Smooth muscle cell (in vitro differentiated cells): ENCODE measurements at regions not wholly inside any gene's neighbourhood (a gene's known extent, or its start where the extent isn't known, plus 50 kb on each side); places are given as distances from the start of the nearest gene placed in this dataset.
"Not testable (repeated sequence)": the region's sequence is repeated elsewhere in the genome, so short reads cannot be mapped to it uniquely, and the experiment has no call there.

Experiments
- DNase-seq: peaks from one replicate; lab custom pipeline; 2025; ENCODE audit not compliant: unreplicated experiment; lab: John Stamatoyannopoulos, UW
- H2AFZ ChIP-seq: fragments of 200-600 bp; sonication (generic); 2 replicates; pipeline ENCODE4 v1.6.0; 2016; ENCODE audit warnings: antibody characterized with exemption, low read depth, mild to moderate bottlenecking
- H3F3A ChIP-seq: fragments of 200-600 bp; sonication (generic); 2 replicates; pipeline ENCODE4 v1.6.0; 2017; ENCODE audit warnings: antibody characterized with exemption, low read depth
- H3K27ac ChIP-seq: fragments of 200-600 bp; sonication (generic); 2 replicates; pipeline ENCODE4 v1.5.1; 2016; ENCODE audit warnings: low read depth, mild to moderate bottlenecking
- H3K27me3 ChIP-seq: fragments of 200-600 bp; sonication (generic); 2 replicates; pipeline ENCODE4 v1.6.1; 2016; ENCODE audit warnings: low read depth, mild to moderate bottlenecking
- H3K36me3 ChIP-seq: fragments of 200-600 bp; sonication (generic); 2 replicates; pipeline ENCODE4 v1.5.1; 2016; ENCODE audit warnings: low read depth
- H3K4me1 ChIP-seq: fragments of 200-600 bp; sonication (generic); 2 replicates; pipeline ENCODE4 v1.5.1; 2016; ENCODE audit warnings: low read depth
- H3K4me2 ChIP-seq: fragments of 200-600 bp; sonication (generic); 2 replicates; pipeline ENCODE4 v1.6.0; 2016; ENCODE audit warnings: mild to moderate bottlenecking
- H3K4me3 ChIP-seq: fragments of 200-600 bp; sonication (generic); 2 replicates; pipeline ENCODE4 v1.5.1; 2016; ENCODE audit warnings: mild to moderate bottlenecking
- H3K79me2 ChIP-seq: fragments of 200-600 bp; sonication (generic); 2 replicates; pipeline ENCODE4 v1.6.0; 2016; ENCODE audit warnings: low read depth, mild to moderate bottlenecking
- H3K9ac ChIP-seq: fragments of 200-600 bp; sonication (generic); 2 replicates; pipeline ENCODE4 v1.6.0; 2016; ENCODE audit warnings: low read depth
- H3K9me3 ChIP-seq: fragments of 200-600 bp; sonication (generic); replicated peaks from 2 replicates; pipeline ENCODE4 v1.5.1; 2016; ENCODE audit warnings: low read depth
- H4K20me1 ChIP-seq: fragments of 200-600 bp; sonication (generic); 2 replicates; pipeline ENCODE4 v1.6.0; 2016; ENCODE audit warnings: low read depth
- WGBS: methylation state at CpG from one replicate; pipeline ENCODE4 v1.1.7; 2016; ENCODE audit warnings: low lambda C conversion rate; 5-methylcytosine and 5-hydroxymethylcytosine counted together
- TF ChIP-seq, protein P1 (sequence below): fragments of 200-600 bp; sonication (generic); IDR thresholded peaks from 2 replicates; pipeline ENCODE4 v1.5.1; 2017; ENCODE audit warnings: borderline replicate concordance, mild to moderate bottlenecking, antibody characterized with exemption; ENCODE audit not compliant: insufficient read depth, poor library complexity, severe bottlenecking

GRCh38 chr10:118827053-118827452 is 72.3 kb upstream of the CACUL1 start:
- DNase-seq, result no peak

DNA sequence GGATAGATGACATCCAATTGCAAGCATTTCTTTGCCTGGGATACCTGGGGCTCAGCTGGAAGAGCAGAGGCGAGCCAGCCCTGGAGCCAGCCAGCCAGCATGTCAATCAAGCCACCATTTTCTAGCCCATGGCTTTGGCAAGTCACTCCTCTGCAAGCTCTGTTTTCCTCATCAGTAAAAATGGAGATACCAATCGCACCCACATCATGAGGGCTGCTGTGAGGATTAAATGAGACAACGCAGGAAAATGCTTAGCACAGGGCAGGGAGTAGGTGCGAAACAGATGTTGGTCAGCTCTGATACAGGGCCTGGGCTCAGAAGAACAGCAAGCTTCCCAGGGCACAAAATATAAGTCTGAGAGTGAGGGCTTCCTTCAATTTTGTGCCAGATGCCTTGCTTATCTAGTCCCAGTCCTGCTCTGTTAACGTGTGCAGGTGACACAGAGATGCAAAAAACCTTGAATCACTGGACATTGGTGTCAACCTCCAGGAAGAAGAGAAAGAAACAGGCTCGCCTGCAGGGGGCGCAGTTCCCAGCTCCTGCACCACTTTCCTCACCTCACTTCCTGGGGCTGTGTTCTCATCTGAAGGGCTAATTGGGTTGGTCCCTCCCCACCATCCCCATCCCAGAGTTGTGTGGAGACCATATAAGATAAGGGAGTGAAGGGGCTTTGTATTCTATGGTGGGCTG is 72.8 kb upstream of the CACUL1 start:
- H3K9me3 ChIP-seq, result no peaks in the 10 kb centered on the region
- WGBS, result 86% methylated on average over 7 of the region's 7 CpGs
- no peaks in the 10 kb centered on the region for H3K79me2 ChIP-seq
- TF ChIP-seq, protein P1, sequence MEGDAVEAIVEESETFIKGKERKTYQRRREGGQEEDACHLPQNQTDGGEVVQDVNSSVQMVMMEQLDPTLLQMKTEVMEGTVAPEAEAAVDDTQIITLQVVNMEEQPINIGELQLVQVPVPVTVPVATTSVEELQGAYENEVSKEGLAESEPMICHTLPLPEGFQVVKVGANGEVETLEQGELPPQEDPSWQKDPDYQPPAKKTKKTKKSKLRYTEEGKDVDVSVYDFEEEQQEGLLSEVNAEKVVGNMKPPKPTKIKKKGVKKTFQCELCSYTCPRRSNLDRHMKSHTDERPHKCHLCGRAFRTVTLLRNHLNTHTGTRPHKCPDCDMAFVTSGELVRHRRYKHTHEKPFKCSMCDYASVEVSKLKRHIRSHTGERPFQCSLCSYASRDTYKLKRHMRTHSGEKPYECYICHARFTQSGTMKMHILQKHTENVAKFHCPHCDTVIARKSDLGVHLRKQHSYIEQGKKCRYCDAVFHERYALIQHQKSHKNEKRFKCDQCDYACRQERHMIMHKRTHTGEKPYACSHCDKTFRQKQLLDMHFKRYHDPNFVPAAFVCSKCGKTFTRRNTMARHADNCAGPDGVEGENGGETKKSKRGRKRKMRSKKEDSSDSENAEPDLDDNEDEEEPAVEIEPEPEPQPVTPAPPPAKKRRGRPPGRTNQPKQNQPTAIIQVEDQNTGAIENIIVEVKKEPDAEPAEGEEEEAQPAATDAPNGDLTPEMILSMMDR, result peak; percentile 30
- H3K4me3 ChIP-seq, result no peak overlapping the region
- H4K20me1 ChIP-seq, result no peaks in the 10 kb centered on the region
- no peaks in the 10 kb centered on the region for H3F3A ChIP-seq
- H3K27ac ChIP-seq, result no peak overlapping the region
- H3K4me2 ChIP-seq, result no peak overlapping the region
- no peak for DNase-seq
- no peaks in the 10 kb centered on the region for H3K4me1 ChIP-seq
- H3K36me3 ChIP-seq, result no peaks in the 10 kb centered on the region
- H3K27me3 ChIP-seq, result peaks cover 6% of the 10 kb centered on the region
- H2AFZ ChIP-seq, result no peak overlapping the region
- no peak overlapping the region for H3K9ac ChIP-seq

More at GRCh38 chr10:118827053-118827452, 72.3 kb upstream of the CACUL1 start:
- TF ChIP-seq, protein P1, result no peak
- no peak overlapping the region for H3K9ac ChIP-seq
- H3K4me3 ChIP-seq, result no peak overlapping the region
- H2AFZ ChIP-seq, result no peak overlapping the region
- H3K27ac ChIP-seq, result no peak overlapping the region
- H3K4me2 ChIP-seq, result no peak overlapping the region
- no peaks in the 10 kb centered on the region for H3F3A ChIP-seq
- WGBS, result 55% methylated on average over 1 of the region's 1 CpG
- H3K79me2 ChIP-seq, result no peaks in the 10 kb centered on the region
- no peaks in the 10 kb centered on the region for H3K9me3 ChIP-seq
- no peaks in the 10 kb centered on the region for H4K20me1 ChIP-seq
- peaks cover 6% of the 10 kb centered on the region for H3K27me3 ChIP-seq
- H3K36me3 ChIP-seq, result no peaks in the 10 kb centered on the region
- no peaks in the 10 kb centered on the region for H3K4me1 ChIP-seq

DNA sequence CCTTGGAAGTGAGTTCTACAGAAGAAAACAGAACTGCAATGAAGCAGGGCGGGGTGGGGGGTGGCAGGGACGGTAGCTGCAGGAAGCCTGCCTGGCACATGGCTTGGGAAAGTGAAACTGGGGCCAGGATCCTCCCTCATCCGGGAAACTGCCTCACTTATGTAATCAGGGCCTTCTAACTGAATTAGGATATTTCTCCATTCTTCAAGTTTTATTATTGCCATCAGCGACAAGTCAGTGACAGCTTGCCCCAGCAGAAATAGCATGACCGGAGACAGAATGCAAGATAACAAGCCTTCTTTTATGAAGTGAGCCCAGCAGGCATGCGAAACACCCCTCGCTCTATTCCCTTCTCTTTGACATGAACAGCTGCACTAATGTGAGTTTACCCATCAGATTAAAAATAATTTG is 77.5 kb upstream of the CACUL1 start:
- no peaks in the 10 kb centered on the region for H3K79me2 ChIP-seq
- no peak overlapping the region for H3K4me3 ChIP-seq
- H3K27ac ChIP-seq, result no peak overlapping the region
- H3F3A ChIP-seq, result no peaks in the 10 kb centered on the region
- DNase-seq, result no peak
- peaks cover 6% of the 10 kb centered on the region for H3K27me3 ChIP-seq
- WGBS, result 65% methylated on average over 7 of the region's 7 CpGs
- H2AFZ ChIP-seq, result no peak overlapping the region
- no peak overlapping the region for H3K9ac ChIP-seq
- H4K20me1 ChIP-seq, result no peaks in the 10 kb centered on the region
- no peaks in the 10 kb centered on the region for H3K4me1 ChIP-seq
- no peaks in the 10 kb centered on the region for H3K36me3 ChIP-seq
- H3K4me2 ChIP-seq, result no peak overlapping the region
- TF ChIP-seq, protein P1, result no peak
- H3K9me3 ChIP-seq, result no peaks in the 10 kb centered on the region

GRCh38 chr10:118834370-118834769 is 79.6 kb upstream of the CACUL1 start:
- H3K4me1 ChIP-seq, H3K9ac ChIP-seq, H3K27me3 ChIP-seq, H2AFZ ChIP-seq, H3F3A ChIP-seq, H3K4me2 ChIP-seq, H3K36me3 ChIP-seq, H4K20me1 ChIP-seq, H3K27ac ChIP-seq, H3K79me2 ChIP-seq, DNase-seq, H3K4me3 ChIP-seq, H3K9me3 ChIP-seq: not testable (repeated sequence)
- 85% methylated on average over 5 of the region's 5 CpGs for WGBS
